ENCODE measurements at regions not wholly inside any gene's neighbourhood (a gene's known extent, or its start where the extent isn't known, plus 50 kb on each side); places are given as distances from the start of the nearest gene placed in this dataset.

DNA sequence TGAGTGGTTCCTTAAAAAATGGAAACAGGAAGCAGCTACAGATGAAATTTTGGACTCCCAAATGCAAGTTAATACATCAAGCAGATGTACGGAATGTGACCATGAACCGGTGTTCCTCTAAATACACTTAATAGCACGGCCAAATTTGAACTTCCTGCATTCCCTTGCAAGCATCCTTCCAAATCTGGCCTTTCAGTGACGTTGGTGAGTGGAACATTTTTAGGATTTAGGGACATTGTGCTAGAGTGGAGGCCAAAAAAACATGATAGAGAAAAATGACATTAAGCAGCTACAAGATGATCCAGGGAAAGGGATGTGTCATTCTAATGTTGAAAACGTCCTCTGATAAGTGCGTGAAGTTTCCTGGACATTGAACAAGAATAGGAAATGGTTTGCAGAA is 62.1 kb downstream of the CTAGE1 start:
- DNase-seq: no peak

- DNase-seq: no peak
These were observed 62.6 kb downstream of the CTAGE1 start for GRCh38 chr18:22355069-22355468.

DNA sequence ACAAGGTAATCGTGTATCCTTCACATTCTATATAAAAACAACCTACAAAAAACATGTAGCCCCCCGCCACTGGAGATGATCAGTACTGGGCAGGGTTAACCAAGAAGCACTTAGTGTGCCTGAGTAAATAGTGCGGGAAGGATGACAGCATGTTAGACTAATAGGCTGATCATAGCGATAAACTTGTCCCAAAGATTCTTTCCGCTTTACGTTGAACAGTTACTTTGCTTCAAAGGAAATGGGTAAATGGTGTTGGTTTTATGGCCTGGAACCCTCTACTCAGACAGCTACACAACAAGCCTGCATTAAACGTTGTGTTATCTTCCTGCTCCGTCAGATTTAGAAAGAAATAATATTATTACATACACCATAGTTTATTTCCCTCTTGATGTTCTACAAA is 67.7 kb downstream of the CTAGE1 start:
- no peak for DNase-seq

- no peak for DNase-seq
These were observed 68.3 kb downstream of the CTAGE1 start for GRCh38 chr18:22349317-22349898.

GRCh38 chr18:22348521-22349316 is 69.0 kb downstream of the CTAGE1 start:
- no peak for DNase-seq

DNA sequence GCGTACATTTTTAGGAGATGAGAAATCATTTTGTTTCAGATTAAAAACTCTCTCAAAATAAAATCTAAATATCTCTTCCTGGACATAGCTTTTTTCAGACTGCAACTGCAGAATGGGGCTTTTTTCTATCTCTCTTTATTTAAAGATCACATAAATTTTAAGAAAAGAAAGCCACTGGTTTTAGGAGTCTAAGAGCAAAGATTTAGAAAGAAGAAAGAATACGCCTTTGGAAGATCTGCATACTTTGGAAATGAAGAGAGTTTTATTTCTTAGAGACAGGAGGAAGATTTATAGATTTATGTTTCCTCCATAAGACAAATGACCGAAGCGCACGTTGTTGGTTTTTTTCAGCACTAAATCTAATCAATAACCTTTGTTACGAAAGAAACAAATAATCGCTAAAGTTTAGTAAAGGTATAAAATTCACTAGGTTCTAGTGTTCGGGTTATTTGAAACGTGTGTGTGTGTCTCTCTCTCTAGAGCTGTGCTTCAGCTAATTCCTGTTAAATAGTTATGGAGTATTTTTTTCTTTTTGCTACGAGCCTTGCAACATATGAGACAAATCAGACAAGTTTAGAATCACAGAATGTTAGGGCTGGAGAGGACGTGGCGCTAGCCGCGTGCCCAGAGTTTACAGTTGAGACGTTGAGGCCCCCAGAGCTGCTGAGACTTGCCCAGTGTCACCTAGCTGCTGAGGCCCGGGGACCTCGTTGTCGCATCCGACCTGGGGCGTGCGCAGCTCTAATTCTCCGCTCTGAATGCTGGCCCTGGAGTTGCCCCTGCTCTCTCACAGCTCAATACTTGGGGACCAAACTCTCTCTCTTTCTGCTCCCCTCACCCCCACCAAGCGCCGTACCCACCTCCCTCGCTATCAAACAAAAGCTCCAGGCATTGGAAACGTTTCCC is 69.9 kb downstream of the CTAGE1 start:
- DNase-seq: no peak

DNA sequence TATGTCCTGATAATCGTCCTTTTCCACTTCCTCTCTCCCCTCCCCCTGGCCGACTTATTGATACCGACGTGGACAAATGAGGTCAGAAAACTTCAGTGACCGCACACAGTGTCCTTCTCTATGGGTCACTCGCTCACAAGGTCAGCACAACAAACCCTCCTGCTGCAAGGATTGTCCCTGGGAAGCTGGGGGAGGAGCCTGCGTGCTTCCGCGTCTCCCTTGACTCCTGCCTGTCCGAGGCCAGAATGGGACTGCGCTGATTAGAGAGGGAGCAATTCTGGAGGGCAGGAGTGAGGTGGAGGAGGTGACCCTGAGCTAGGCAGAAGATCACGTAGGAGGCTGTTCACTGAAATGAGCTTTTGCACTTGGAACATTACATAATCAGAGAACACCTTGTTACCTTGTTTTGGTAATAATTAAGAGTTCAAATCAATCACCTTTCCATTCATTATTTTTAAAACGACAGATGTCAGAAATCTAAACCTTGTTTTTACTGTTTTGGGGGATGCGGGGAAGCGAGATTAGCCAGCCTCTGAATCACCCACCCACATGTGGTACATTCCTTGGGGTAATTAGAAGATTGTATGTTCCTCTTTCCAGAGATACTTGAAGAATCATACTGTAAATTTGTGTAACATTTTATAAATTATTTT is 70.6 kb downstream of the CTAGE1 start:
- DNase-seq: peak in 3 of 4 experiments; percentile 37 to 58 (median 52)

- peak in 2 of 4 experiments; percentile 28 to 34 for DNase-seq
These were observed 71.2 kb downstream of the CTAGE1 start for GRCh38 chr18:22346401-22346952.

DNA sequence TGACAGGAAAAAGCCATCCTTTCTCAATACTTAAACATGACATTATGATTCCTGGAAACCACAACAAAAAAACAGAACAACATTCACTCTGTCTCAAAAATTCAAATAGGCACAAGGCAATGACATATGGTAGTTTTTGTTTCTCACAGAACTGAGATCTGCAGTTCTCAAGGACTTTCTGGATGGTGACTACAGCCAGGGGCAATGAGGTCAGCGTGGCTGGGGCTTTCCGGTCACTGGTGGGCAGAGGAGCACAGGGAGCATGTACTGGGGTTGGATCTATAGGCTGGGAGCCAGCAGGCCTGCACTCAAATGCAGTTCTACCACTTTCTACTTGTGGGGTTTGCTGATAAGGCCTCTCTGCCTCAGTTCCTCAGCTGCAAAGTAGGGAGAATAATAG is 72.0 kb downstream of the CTAGE1 start:
- peak; percentile 19 to 63 (median 34) for DNase-seq

GRCh38 chr18:22344908-22345670 is 72.6 kb downstream of the CTAGE1 start:
- no peak for DNase-seq

GRCh38 chr18:22344445-22344844 is 73.3 kb downstream of the CTAGE1 start:
- no peak for DNase-seq

DNA sequence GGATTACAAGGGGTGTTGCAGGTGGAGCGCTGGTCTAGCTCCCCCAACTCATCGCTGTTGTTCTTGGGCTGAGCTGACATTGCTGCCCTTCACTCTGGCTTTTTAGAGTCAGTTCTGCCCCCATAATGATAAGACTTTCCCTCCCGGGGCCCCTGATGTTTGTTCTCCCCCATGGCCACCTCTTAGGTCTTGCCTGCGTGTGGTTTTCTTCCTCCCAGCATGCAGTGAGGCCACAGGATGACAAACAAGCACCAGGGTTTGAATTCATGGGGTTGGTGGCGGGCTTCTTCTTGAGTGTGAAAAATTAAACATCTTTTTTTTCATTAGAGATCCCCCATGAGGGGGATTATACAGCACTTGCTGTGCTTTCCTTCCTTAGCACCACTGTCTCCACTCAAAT is 74.1 kb downstream of the CTAGE1 start:
- DNase-seq: no peak

GRCh38 chr18:22342625-22343024 is 75.1 kb downstream of the CTAGE1 start:
- no peak for DNase-seq

- DNase-seq: no peak
These were observed 77.4 kb downstream of the CTAGE1 start for GRCh38 chr18:22340331-22340730.

- DNase-seq: no peak
These were observed 77.8 kb downstream of the CTAGE1 start for GRCh38 chr18:22339913-22340312.

GRCh38 chr18:22337833-22338232 is 79.9 kb downstream of the CTAGE1 start:
- DNase-seq: no peak

DNA sequence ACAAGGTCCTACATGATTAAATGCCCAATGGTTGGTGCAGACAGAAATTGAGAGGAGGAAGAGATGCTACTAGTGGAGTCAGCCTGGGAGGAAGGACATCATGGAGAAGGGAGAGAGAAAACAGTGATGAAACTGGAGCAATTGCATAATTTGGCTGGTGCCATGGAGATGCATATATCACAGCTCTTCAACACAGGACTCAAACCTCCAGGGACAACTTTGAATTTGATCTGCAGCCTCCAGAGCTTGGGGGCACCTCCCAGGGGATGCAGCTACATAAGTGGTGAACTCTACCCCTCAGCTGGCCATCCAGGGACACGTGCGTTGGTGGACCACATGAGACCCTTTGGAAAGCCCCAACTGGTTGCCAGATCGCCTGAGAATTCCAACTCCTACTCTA is 80.4 kb downstream of the CTAGE1 start:
- peak in 1 of 4 experiments; percentile 9 for DNase-seq

DNA sequence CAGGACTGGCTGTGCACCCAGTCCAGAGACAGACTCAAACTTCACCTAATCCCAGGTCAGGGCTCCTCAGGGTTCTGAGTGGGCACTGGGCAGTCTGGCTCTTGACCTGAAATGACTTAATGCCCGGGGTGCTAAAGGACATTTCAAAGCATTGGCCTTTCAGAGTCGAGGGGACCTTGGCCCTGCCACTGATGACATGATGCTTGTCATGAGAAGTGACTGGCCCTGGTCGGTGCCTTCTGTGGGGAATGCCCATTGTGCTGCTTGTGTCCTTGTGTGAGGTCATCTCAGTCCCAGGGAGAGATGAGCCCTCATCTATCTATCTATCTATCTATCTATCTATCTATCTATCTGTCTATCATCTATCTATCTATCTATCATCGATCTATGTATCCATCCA is 81.3 kb downstream of the CTAGE1 start:
- DNase-seq: no peak

DNA sequence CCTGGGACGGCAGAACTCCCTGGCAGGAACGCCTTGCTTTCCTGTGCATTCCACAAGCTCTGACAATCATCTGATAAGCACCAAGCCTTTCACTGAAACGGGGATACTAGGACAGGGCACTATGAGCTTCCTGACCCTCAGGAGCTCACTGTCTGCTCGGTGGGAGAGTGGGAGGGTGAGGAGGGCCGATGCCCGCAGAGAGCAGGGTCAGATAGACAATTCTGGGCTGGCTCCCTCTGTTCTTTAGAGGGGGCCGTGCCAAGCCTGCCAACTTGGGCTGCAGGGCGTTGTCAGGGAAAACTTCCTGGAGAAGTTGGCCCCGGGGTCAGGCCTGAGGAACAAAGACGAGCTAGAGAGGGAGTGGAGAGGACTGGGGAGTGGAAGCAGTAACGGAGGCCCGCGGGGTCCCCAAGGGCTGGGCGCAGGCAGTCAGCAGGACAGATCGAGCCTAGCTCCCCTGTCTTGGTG is 82.0 kb downstream of the CTAGE1 start:
- DNase-seq: no peak

DNA sequence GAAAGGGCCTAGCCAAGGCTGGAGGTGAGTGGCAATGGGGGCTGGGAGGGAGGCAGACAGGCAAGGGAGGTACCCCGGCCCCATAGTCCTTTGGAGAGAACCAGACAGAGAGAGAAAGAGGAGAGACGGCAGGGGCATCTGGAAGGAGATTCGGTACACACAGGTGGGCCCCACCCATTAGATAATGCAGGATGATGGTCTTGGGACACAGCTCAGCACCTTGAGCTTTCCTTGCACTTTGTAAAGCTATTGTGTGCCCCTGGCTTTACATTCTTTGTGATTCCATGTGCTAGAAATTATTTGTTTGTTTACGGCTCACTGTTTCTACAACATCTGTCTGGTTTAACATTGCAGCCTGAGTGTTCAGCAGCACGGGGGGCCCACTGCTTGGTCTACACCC is 83.1 kb downstream of the CTAGE1 start:
- no peak for DNase-seq

- DNase-seq: peak in 2 of 4 experiments; percentile 10 to 17
These were observed 85.1 kb downstream of the CTAGE1 start for GRCh38 chr18:22332590-22332989.

DNA sequence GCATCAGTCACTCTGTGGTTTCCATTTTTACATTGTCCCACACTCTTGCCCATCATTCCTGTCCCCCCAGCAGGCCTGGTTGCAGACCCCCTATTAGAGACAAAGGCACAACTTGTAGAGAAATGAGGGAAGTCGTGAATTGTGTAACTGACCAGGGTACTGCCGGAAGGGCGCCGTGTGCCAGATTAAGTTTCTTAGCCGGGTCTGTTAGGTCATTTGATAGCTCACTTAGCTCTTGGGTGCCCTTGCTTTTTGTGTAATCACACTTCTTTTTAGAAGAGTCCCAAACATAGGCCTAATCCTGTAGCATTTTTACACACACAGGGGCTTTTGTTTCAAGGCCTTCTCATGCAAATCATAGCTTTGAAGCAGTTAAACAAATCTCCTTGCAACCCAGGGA is 87.2 kb downstream of the CTAGE1 start:
- DNase-seq: no peak

All from suppressor macrophage (primary cell).